NB4 (cell line): ENCODE measurements at regions not wholly inside any gene's neighbourhood (a gene's known extent, or its start where the extent isn't known, plus 50 kb on each side); places are given as distances from the start of the nearest gene placed in this dataset.

ENCODE experiments used
- DNase-seq: peaks from one replicate; pipeline ENCODE4 v3.0.0; 2010; ENCODE audit warnings: low read depth
- H3K4me3 ChIP-seq: one replicate; pipeline ENCODE4 v1.5.1; 2011; ENCODE audit warnings: mild to moderate bottlenecking, low read depth, low read length, moderate library complexity
- MAX ChIP-seq: IDR thresholded peaks from 2 replicates; pipeline ENCODE4 v1.6.1; 2011; ENCODE audit warnings: low read depth, low read length
- MYC ChIP-seq: IDR thresholded peaks from 2 replicates; pipeline ENCODE4 v1.6.1; 2011; ENCODE audit warnings: low read depth, low read length
- POLR2A ChIP-seq: IDR thresholded peaks from 2 replicates; pipeline ENCODE4 v1.6.1; 2011; ENCODE audit warnings: mild to moderate bottlenecking; ENCODE audit not compliant: insufficient read length; ENCODE audit errors: extremely low read depth
- TF ChIP-seq, protein P1 (sequence below): IDR thresholded peaks from one replicate; pipeline ENCODE4 v1.5.1; 2012; ENCODE audit warnings: low read depth, low read length

DNA sequence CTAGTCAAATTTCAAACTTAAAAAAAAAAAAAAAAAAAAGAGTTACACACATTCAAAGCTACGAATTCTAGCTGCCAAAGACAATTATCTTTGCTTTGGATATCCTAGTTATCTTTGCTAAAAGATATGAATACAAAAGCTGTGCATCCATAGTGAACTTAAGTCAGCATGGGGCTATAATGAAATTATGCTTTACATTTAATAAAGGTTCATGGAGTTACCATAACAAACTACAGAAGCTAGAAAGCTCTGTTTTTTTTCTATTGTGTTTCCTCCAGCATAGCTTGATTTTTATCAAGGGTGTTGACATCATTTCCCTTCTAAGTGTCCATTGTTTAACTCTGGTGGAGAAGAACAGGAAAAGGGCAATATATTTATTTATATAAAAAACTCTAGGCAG, 234.1 kb downstream of the ANKRD50 start:
- H3K4me3 ChIP-seq, result no peak overlapping the region
- TF ChIP-seq, protein P1, sequence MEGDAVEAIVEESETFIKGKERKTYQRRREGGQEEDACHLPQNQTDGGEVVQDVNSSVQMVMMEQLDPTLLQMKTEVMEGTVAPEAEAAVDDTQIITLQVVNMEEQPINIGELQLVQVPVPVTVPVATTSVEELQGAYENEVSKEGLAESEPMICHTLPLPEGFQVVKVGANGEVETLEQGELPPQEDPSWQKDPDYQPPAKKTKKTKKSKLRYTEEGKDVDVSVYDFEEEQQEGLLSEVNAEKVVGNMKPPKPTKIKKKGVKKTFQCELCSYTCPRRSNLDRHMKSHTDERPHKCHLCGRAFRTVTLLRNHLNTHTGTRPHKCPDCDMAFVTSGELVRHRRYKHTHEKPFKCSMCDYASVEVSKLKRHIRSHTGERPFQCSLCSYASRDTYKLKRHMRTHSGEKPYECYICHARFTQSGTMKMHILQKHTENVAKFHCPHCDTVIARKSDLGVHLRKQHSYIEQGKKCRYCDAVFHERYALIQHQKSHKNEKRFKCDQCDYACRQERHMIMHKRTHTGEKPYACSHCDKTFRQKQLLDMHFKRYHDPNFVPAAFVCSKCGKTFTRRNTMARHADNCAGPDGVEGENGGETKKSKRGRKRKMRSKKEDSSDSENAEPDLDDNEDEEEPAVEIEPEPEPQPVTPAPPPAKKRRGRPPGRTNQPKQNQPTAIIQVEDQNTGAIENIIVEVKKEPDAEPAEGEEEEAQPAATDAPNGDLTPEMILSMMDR, result no peak
- TF ChIP-seq POLR2A, result no peak
- TF ChIP-seq MAX, result no peak
- no peak for TF ChIP-seq MYC
- no peak for DNase-seq

GRCh38 chr4:124480061-124480460, 232.5 kb downstream of the ANKRD50 start:
- DNase-seq, result no peak
- TF ChIP-seq POLR2A (no peak), MAX (no peak), MYC (no peak)
- TF ChIP-seq, protein P1, result no peak
- H3K4me3 ChIP-seq, result no peak overlapping the region

GRCh38 chr4:124481123-124481522, 231.4 kb downstream of the ANKRD50 start:
- no peak for DNase-seq
- TF ChIP-seq POLR2A (no peak), MYC (no peak), MAX (no peak)
- TF ChIP-seq, protein P1, result no peak
- H3K4me3 ChIP-seq, result no peak overlapping the region

DNA sequence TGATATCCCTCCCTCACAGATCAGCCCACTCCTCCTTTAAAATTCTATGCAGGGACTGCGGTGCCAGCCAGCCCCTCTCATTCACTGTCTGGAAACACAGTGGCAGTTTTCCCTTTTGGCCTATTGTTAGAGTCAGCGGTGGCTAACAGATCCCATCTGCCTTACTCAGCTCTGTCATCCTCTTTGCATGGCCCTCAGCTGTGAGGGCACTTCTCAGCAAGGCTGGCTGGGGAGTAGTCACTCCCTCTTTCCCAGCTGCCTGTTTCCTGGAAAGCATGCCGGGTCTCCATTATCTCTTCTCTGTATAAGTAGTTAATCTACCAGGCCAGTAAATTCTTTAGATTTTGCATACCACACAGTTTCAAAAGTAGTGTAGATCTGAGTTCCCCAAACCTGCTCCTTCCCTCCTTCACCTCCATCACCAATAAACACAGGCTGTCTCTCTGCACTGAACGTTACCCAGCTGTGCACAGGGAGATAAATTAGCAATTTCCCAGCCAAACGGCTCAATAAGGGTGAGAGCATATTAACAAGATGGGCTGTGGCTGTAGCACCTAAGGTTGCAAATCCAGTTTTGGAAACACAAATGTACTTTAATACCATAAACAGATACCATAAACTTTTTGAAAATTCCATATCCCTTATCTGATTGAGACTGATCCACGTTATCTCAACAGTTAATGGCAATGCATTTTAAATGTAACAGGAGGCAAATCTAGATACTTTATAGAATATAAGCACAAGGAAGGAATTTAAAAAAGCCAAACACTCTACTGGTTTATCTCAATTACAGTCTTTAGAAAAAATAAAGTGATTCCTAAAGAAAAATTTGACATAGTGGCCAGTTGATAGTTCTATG, 229.3 kb downstream of the ANKRD50 start:
- no peak overlapping the region for H3K4me3 ChIP-seq
- no peak for DNase-seq
- TF ChIP-seq MAX (no peak), POLR2A (no peak), MYC (no peak)
- TF ChIP-seq, protein P1, result no peak

DNA sequence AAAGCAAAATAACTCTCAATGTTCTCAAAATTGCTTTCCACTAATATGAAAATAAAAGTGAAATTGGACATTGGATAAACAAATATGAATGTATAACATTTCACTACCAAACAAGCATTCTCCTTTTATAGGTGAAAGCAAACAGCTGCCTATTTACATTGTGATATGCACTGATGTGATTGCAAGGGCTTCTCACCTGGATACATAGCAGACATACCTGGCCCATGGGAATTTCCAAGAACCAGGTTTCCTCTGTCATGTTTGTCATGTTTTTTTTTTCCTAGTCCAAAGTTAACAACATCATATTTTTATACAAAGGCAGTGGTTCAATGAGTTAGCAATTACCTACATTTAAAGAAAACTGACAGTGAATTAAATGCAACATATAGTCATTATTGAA, 228.5 kb downstream of the ANKRD50 start:
- no peak for DNase-seq
- no peak overlapping the region for H3K4me3 ChIP-seq
- no peak for TF ChIP-seq MYC
- no peak for TF ChIP-seq POLR2A
- TF ChIP-seq, protein P1, result no peak
- TF ChIP-seq MAX, result no peak

DNA sequence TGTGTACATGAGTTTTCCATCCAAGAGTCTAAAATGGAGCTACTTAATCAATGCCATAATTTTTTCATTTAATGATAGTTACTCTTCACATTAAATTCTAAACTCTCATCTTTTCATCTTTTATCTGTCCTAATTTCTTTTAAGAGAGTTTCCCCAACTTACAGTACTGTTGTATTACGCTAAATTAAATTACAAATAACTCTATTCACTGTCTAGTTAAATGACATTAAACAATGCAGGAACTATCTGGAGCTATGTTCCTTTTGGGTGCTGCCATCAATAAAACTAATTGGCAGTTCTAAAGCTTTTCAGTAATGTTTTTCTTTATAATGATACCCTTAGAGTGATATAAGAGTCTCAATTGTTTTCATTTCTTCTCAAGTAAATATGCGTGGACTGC, 227.6 kb downstream of the ANKRD50 start:
- TF ChIP-seq MYC (no peak), MAX (no peak), POLR2A (no peak)
- TF ChIP-seq, protein P1, result no peak
- DNase-seq, result no peak
- no peak overlapping the region for H3K4me3 ChIP-seq
